IPS-18a (cell line): ENCODE measurements at regions not wholly inside any gene's neighbourhood (a gene's known extent, or its start where the extent isn't known, plus 50 kb on each side); places are given as distances from the start of the nearest gene placed in this dataset.
"Not testable (repeated sequence)": the region's sequence is repeated elsewhere in the genome, so short reads cannot be mapped to it uniquely, and the experiment has no call there.

Source experiments
- H3K27ac ChIP-seq: one replicate; pipeline ENCODE4 v1.5.1; 2013; ENCODE audit warnings: low read length
- H3K27me3 ChIP-seq: one replicate; pipeline ENCODE4 v1.6.1; 2013; ENCODE audit warnings: mild to moderate bottlenecking, low read length; ENCODE audit not compliant: control insufficient read depth, insufficient read depth
- H3K36me3 ChIP-seq: one replicate; pipeline ENCODE4 v1.6.1; 2013; ENCODE audit warnings: low read depth, low read length; ENCODE audit not compliant: control insufficient read depth
- H3K4me1 ChIP-seq: one replicate; pipeline ENCODE4 v1.6.1; 2013; ENCODE audit warnings: low read depth, low read length; ENCODE audit not compliant: control insufficient read depth
- H3K4me3 ChIP-seq: one replicate; pipeline ENCODE4 v1.5.1; 2013; ENCODE audit warnings: low read length
- H3K9ac ChIP-seq: one replicate; pipeline ENCODE4 v1.6.1; 2013; ENCODE audit warnings: mild to moderate bottlenecking, low read length, moderate library complexity
- H3K9me3 ChIP-seq: one replicate; pipeline ENCODE4 v1.6.1; 2013; ENCODE audit warnings: low read depth, low read length; ENCODE audit not compliant: control insufficient read depth

DNA sequence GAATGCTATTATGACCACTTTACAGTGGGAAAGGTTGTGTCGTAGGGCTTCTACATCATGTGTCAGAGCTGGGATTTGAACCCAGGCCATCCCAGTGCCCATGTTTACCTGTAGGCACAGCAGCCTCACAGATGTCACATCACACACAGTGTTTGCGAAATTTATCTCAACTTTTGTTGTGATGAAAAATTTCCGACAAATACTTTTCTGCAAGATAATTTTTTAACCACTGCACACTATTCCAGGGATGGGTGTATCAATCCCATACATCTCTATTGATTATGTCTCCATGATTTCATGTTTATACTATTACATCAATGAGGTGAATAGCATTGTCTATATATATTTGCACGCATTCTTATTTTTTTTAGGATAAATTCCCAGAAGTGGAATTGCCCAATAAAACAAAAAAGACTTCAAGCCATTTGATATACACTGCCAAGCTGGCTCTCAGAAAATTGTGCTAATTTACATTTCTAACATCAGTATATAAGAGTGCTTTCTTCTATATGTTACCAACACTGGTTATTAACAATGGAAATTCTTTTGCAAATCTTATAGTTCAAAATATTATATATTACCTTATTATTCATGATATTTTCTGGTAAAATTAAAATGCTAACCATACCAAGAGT is 189.1 kb upstream of the ZNF217 start:
- H3K9me3 ChIP-seq: no peaks in the 10 kb centered on the region
- H3K27me3 ChIP-seq: no peaks in the 10 kb centered on the region
- H3K4me1 ChIP-seq: peaks cover 10% of the 10 kb centered on the region
- H3K27ac ChIP-seq: no peak overlapping the region
- H3K9ac ChIP-seq: no peak overlapping the region
- H3K4me3 ChIP-seq: no peak overlapping the region
- H3K36me3 ChIP-seq: no peaks in the 10 kb centered on the region

DNA sequence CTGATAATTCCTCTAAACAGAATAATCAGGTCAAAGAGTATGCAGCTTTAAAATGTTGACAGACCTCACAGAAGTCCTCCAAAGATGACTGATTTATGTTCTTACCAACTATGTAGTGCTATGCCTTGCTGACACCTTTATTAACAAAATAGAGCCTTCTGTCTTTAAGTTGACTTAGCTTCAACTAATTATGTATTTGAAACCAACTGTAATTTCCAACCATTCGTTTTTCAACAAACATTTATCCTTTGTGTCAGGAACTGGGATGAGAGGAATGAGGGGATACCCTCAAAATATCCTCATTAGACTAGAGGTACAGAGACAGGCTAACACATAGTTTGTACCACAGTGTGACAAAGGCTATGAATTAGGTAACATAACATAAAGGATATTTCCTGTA is 186.2 kb upstream of the ZNF217 start:
- Histone ChIP-seq H3K4me3 (no peak overlapping the region), H3K27ac (no peak overlapping the region)

DNA sequence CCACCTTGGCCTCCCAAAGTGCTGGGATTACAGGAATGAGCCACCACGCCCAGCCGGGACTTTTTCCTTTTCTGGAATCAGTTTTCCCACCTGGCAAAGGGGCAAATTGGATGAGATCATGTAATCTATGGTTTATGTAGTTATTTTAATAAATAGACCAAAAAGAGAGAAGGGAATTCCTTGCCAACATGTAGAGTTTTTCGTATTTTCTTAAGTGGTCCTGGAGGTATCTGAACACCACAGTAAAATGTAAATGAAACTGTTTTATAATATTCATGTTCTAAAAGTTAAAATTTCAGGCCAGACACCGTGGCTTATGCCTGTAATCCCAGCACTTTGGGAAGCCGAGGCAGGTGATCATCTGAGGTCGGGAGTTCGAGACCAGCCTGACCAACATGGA is 185.1 kb upstream of the ZNF217 start:
- H3K4me1 ChIP-seq: no peaks in the 10 kb centered on the region
- H3K27ac ChIP-seq: no peak overlapping the region
- no peaks in the 10 kb centered on the region for H3K9me3 ChIP-seq
- no peak overlapping the region for H3K4me3 ChIP-seq
- no peak overlapping the region for H3K9ac ChIP-seq
- no peaks in the 10 kb centered on the region for H3K27me3 ChIP-seq
- no peaks in the 10 kb centered on the region for H3K36me3 ChIP-seq

More for the DNA sequence above, 186.2 kb upstream of the ZNF217 start:
- H3K4me1 ChIP-seq: no peaks in the 10 kb centered on the region
- no peaks in the 10 kb centered on the region for H3K27me3 ChIP-seq
- no peaks in the 10 kb centered on the region for H3K9me3 ChIP-seq
- no peaks in the 10 kb centered on the region for H3K36me3 ChIP-seq
- no peak overlapping the region for H3K9ac ChIP-seq

DNA sequence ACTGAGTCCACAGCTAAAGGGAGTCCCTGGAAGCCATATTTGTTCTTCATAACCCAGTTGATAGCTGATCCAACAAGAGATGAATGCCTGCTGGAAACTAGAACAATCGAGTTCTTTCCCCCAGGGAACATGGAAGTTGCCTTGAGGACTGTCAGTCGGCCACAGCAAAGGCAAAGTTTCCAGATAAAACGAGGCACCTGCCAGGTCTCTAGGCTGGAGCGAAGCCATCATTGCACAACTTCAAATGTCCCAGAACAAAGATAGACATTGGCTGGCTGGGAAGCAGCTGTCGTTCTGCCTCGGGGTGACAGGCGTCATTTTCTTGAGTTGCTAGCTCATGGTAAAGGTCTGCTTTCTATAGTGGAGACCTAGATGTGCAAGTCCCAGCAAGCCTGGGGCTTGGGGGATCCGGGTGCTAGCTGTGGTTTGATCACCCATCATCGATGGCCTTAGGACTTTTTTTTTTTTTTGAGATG is 184.4 kb upstream of the ZNF217 start:
- Histone ChIP-seq H3K4me1 (no peaks in the 10 kb centered on the region), H3K9me3 (no peaks in the 10 kb centered on the region), H3K4me3 (no peak overlapping the region), H3K9ac (no peak overlapping the region), H3K27me3 (no peaks in the 10 kb centered on the region), H3K27ac (no peak overlapping the region), H3K36me3 (no peaks in the 10 kb centered on the region)

DNA sequence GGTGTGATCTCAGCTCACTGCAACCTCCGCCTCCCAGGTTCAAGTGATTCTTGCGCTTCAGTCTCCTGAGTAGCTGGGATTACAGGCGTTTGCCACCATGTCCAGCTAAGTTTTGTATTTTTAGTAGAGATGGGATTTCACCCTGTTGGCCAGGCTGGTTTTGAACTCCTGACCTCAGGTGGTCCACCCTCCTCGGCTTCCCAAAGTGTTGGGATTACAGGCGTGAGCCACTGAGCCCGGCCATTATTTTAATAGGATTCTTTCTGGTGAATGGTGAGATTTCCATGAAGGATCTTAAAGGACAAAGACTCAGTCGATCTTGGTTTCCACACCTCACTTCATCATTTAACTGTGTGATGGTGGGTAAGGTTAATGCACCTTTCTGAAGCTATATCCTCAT is 183.8 kb upstream of the ZNF217 start:
- H3K9me3 ChIP-seq, H3K9ac ChIP-seq, H3K27ac ChIP-seq, H3K4me3 ChIP-seq, H3K27me3 ChIP-seq, H3K4me1 ChIP-seq, H3K36me3 ChIP-seq: not testable (repeated sequence)

DNA sequence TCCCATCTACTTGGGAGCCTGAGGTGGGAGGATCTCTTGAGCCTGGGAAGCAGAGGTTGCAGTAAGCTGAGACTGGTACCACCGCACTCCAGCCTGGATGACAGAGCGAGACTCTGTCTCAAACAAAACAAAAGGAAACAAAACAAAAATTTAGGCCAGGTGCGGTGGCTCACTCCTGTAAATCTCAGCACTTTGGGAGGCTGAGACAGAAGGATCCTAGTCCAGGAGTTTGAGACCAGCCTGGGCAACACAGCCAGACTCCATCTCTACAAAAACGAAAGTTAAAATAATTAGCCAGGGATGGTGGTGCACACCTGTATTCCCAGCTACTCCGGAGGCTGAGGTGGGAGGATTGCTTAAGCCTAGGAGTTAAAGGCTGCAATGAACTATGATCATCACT is 183.2 kb upstream of the ZNF217 start:
- Histone ChIP-seq H3K27me3 (no peaks in the 10 kb centered on the region), H3K9me3 (no peaks in the 10 kb centered on the region), H3K4me1 (no peaks in the 10 kb centered on the region), H3K27ac (no peak overlapping the region), H3K4me3 (no peak overlapping the region), H3K36me3 (no peaks in the 10 kb centered on the region), H3K9ac (no peak overlapping the region)

DNA sequence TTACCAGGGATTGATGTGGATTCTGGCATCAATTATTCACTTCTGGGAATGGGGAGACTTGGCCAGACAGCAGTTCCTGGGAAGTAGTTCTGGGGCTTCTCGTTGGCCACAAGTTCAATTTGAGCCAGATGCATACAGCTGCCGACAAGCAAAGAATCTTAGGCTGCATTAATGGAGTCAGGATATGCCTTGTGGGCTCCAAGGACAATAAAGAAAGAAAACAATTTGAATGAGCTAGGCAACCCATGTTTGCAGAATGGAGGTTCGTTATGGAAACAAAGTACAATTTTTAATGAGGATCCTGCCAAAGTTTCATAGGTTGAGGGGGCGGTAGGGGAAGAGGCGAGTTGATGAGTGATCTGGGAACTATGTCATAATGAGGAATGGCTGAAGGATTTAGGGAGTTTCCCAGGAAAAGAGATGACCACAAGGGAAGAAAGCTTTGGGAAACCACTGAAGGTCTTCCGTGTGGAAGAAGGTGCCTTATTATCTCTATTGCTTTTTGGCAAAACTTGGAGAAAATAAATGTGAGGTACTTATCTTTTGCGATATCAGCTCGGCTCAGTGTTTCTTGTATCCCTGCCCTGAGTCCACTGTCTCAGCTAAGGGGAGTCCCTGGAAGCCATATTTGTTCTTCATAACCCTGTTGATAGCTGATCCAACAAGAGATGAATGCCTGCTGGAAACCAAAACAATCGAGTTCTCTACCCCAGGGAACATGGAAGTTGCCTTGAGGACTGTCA is 181.0 kb upstream of the ZNF217 start:
- no peak overlapping the region for H3K9ac ChIP-seq
- no peaks in the 10 kb centered on the region for H3K27me3 ChIP-seq
- H3K36me3 ChIP-seq: no peaks in the 10 kb centered on the region
- H3K27ac ChIP-seq: no peak overlapping the region
- no peaks in the 10 kb centered on the region for H3K4me1 ChIP-seq
- H3K9me3 ChIP-seq: no peaks in the 10 kb centered on the region
- no peak overlapping the region for H3K4me3 ChIP-seq

DNA sequence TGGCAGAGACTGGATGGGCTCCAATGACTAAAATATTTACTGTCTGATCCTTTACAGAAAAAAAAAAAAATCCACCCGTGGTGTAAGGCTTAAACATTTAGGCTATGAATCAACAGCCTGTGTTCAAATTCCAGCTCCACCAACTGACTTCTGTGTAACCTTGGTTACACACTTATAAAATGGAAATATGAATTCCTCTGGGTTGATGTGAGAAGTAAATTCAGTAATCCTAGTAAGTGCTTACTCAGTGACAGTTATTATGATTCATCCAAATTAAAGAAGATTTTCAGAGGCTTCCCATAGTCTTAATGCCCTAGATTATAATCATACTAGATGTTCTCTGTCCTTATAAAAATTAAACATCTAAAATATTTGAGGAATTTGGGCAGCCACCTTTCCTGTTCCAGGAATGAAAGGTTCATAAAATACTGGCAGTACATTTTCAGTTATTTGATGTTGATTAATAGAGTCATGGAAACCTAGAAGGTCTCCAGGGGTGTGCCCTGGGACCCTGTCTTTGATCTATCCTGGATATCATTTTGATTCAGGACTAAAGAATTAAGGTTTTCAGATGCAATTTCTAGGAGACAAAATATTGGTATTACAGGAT is 180.3 kb upstream of the ZNF217 start:
- no peak overlapping the region for H3K9ac ChIP-seq
- no peak overlapping the region for H3K27ac ChIP-seq

DNA sequence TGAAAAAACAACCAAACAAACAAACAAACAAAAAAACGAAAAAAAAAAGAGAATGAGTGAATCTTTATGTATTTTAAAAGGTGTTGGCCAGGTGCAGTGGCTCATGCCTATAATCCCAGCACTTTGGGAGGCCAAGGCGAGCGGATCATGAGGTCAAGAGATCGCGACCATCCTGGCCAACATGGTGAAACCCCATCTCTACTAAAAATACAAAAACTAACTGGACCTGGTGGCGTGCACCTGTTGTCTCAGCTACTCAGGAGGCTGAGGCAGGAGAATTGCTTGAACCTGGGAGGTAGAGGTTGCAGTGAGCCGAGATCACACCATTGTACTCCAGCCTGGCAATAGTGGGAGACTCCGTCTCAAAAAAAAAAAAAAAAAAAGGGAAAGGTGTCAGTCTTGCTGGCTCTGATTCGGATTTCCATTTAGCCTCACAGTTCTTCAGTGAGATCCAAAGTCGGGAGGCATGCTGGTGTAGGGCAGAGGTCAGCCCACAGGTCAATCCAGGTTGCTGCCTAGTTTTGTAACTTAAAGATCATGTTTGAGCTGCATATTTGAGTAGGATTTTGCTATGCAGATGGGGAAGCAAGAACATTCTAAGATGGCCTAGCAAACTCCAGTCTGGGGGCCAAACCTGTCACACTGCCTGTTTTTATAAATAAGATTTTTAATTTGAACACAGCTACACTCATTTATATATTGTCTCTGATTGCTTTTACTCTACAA is 179.6 kb upstream of the ZNF217 start:
- not testable (repeated sequence) for H3K9me3 ChIP-seq, H3K9ac ChIP-seq, H3K36me3 ChIP-seq, H3K4me1 ChIP-seq, H3K4me3 ChIP-seq, H3K27me3 ChIP-seq, H3K27ac ChIP-seq

More for the DNA sequence above, 180.3 kb upstream of the ZNF217 start:
- no peaks in the 10 kb centered on the region for H3K9me3 ChIP-seq
- no peaks in the 10 kb centered on the region for H3K36me3 ChIP-seq
- H3K4me3 ChIP-seq: no peak overlapping the region
- no peaks in the 10 kb centered on the region for H3K27me3 ChIP-seq
- H3K4me1 ChIP-seq: peaks cover 5% of the 10 kb centered on the region

DNA sequence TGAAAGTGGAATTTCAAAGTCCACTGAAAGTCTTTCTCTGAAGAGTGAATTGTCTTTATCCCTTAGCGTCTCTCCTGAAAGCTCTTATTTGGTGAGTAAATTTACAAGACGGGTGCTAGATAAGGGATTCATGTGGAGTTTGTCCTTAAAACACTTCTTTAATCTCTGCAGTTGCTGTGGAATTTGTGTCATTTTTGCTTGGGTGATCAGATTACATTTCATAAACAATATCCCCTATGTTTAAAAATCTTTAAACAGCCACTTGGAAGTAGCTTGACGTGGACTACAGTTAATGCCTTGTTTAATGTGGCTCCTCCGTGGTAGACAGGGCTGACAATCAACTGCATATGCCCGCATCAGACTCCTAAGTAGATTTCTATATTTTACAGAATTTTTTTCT is 175.4 kb upstream of the ZNF217 start:
- Histone ChIP-seq H3K27ac (no peak overlapping the region), H3K4me3 (no peak overlapping the region), H3K4me1 (peaks cover 23% of the 10 kb centered on the region), H3K9me3 (no peaks in the 10 kb centered on the region), H3K27me3 (no peaks in the 10 kb centered on the region), H3K36me3 (no peaks in the 10 kb centered on the region), H3K9ac (no peak overlapping the region)

DNA sequence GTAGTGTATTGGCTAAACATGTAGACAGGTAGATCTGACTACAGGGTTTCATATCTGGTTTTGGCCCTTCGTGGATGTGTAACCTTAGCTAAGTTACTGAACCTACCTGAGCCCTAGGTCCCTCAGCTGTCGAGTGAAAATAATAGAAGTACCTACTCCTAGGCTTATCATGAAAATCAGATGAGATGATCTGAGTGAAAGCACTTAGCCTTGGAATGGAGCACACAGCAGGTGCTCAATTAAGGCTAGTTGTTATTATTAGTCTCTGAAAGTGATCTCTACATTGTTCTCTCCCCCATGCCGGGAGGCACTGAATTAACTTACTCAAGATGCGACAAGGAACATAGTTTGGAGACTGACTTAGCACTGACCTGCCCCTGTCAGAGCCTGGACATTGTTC is 174.7 kb upstream of the ZNF217 start:
- Histone ChIP-seq H3K4me3 (no peak overlapping the region), H3K4me1 (peaks cover 30% of the 10 kb centered on the region), H3K9me3 (no peaks in the 10 kb centered on the region), H3K36me3 (no peaks in the 10 kb centered on the region), H3K27me3 (no peaks in the 10 kb centered on the region), H3K27ac (no peak overlapping the region), H3K9ac (no peak overlapping the region)
